WERI-Rb-1 (cell line): ENCODE measurements at regions not wholly inside any gene's neighbourhood (a gene's known extent, or its start where the extent isn't known, plus 50 kb on each side); places are given as distances from the start of the nearest gene placed in this dataset.

Experiments used
- DNase-seq: peaks from one replicate; pipeline ENCODE4 v3.0.0-alpha.2; 2020
- H3K27ac ChIP-seq: fragments of 250-450 bp; sonication (Bioruptor Pico); 2 replicates; pipeline ENCODE4 v1.5.1; 2020; ENCODE audit warnings: mild to moderate bottlenecking, moderate library complexity
- H3K27me3 ChIP-seq: fragments of 250-450 bp; sonication (Bioruptor Pico); 2 replicates; pipeline ENCODE4 v1.5.1; 2021; ENCODE audit warnings: mild to moderate bottlenecking, low read depth, moderate library complexity; ENCODE audit not compliant: insufficient read depth, severe bottlenecking
- H3K36me3 ChIP-seq: fragments of 250-450 bp; sonication (Bioruptor Pico); 2 replicates; pipeline ENCODE4 v1.5.1; 2020; ENCODE audit warnings: mild to moderate bottlenecking, moderate library complexity
- H3K4me3 ChIP-seq: 2 replicates; pipeline ENCODE4 v1.5.1; 2011; ENCODE audit warnings: low read depth, mild to moderate bottlenecking, control low read depth, low read length
- H3K9me3 ChIP-seq: fragments of 250-450 bp; sonication (Bioruptor Pico); 2 replicates; pipeline ENCODE4 v1.5.1; 2021; ENCODE audit warnings: mild to moderate bottlenecking, moderate library complexity; ENCODE audit not compliant: severe bottlenecking
- CTCF ChIP-seq: IDR thresholded peaks from 2 replicates; pipeline ENCODE4 v1.5.1; 2011; ENCODE audit warnings: low read depth, mild to moderate bottlenecking, control low read depth, inconsistent platforms, low read length

- DNase-seq = no peak
- Histone ChIP-seq H3K27ac (no peak overlapping the region), H3K9me3 (no peaks in the 10 kb centered on the region), H3K4me3 (no peak overlapping the region), H3K27me3 (no peaks in the 10 kb centered on the region), H3K36me3 (no peaks in the 10 kb centered on the region)
- no peak for TF ChIP-seq CTCF
These were observed 50.0 kb upstream of the ABLIM1 start for GRCh38 chr10:114708084-114708483.

DNA sequence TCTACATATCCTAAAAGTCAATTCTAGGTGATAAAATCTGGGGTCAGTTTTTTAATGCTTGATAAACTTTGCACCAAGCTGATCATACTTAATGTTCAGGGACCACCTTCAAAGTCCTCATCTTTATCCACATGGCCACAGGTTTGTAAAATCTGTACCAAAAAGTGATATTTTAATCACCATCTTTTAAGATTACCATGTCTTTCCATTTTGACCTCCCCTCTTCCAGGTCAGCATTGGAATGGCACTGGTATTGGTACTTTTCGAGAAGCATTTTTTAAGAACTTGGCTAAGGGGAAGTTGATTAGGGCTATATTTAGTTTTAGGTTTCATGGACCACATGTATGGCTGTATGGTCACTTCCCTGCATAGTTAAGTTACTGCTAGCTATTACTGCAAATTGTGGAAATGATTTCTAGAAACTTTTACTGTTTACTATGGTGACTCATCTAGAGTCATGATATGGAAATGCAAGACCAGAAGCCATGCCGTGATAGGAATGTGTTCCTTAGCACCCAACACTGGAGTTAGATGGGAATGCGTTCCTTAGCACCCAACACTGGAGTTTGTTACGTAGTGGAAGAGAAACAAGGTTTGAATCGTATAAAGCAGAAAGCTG, 50.8 kb upstream of the ABLIM1 start:
- no peak for TF ChIP-seq CTCF
- Histone ChIP-seq H3K27me3 (no peaks in the 10 kb centered on the region), H3K36me3 (no peaks in the 10 kb centered on the region), H3K9me3 (no peaks in the 10 kb centered on the region), H3K27ac (no peak overlapping the region), H3K4me3 (no peak overlapping the region)
- DNase-seq = no peak

DNA sequence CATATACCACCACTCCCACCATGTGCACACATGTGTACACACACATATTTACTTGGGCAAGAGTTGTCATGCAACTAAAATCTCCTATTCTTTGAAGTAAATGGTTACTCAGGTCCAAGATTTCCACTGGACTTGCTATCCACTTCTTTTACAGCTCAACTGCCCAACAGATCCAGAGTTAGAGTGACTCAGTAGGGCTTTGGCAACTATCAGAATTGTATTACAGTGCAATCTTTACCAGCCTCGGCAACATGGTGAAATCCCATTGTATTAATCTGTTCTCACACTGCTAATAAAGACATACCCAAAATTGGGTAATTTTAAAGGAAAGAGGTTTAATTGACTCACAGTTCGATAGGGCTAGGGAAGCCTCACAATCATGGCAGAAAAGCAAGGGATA, 51.9 kb upstream of the ABLIM1 start:
- DNase-seq = no peak
- no peak for TF ChIP-seq CTCF
- Histone ChIP-seq H3K4me3 (no peak overlapping the region), H3K36me3 (no peaks in the 10 kb centered on the region), H3K9me3 (no peaks in the 10 kb centered on the region), H3K27ac (no peak overlapping the region), H3K27me3 (no peaks in the 10 kb centered on the region)

DNA sequence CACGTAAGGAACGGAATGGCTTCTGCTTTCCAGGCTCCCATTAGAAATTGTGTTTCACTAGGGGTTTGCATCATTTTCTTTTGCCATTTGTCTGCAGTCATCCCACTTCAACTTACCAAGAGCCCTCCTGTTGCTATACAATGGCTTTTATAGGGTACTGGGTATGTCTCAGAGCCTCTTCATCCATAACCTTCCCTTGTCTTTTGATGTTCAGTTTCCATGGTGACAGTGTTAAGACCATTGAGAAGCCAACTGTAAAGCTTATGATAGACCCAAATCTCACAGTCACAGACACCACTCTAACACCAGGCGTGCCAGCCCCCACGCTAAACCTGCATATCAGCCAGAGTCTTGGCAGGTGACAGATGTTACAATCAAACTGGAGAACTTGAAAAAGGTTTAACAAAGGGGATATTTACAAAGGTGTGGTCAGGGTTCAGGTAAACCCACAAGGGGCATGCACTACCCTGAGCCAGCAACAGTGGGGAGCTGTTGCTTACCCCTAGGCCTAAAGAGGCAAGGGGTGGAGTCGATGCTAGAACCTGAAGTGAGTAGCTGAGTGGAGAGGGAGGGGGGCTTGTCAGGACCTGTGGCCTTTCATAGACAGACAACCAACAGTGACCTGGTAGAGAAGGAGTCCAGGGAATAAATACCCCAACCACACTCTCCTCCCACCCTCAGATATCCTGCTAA, 53.2 kb upstream of the ABLIM1 start:
- DNase-seq = no peak
- H3K27me3 ChIP-seq = no peaks in the 10 kb centered on the region
- no peak for TF ChIP-seq CTCF
- H3K4me3 ChIP-seq = no peak overlapping the region
- no peaks in the 10 kb centered on the region for H3K9me3 ChIP-seq
- no peak overlapping the region for H3K27ac ChIP-seq
- no peaks in the 10 kb centered on the region for H3K36me3 ChIP-seq

DNA sequence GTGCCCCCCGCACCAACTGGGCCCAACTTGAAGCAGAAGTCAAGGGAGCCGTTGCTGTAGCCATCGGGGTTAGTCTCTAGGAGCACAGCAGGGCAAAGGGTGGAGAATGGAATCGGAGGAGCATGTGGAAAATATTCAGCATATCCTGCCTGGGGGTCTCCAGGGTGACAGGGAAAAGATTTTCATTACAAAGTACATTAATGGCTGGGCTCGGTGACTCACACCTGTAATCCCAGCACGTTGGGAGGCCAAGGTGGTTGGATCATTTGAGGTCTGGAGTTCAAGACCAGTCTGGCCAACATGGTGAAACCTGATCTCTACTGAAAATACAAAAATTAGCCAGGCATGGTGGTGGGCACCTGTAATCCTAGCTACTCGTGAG, 53.8 kb upstream of the ABLIM1 start:
- no peaks in the 10 kb centered on the region for H3K36me3 ChIP-seq
- H3K27ac ChIP-seq = no peak overlapping the region
- no peak overlapping the region for H3K4me3 ChIP-seq
- TF ChIP-seq CTCF = no peak
- no peaks in the 10 kb centered on the region for H3K9me3 ChIP-seq
- no peak for DNase-seq
- H3K27me3 ChIP-seq = no peaks in the 10 kb centered on the region

- TF ChIP-seq CTCF = no peak
- H3K9me3 ChIP-seq = no peaks in the 10 kb centered on the region
- no peak for DNase-seq
- H3K36me3 ChIP-seq = no peaks in the 10 kb centered on the region
- no peaks in the 10 kb centered on the region for H3K27me3 ChIP-seq
- H3K4me3 ChIP-seq = no peak overlapping the region
- H3K27ac ChIP-seq = no peak overlapping the region
These were observed 55.5 kb upstream of the ABLIM1 start for GRCh38 chr10:114713525-114714090.
